ENCODE measurements at regions not wholly inside any gene's neighbourhood (a gene's known extent, or its start where the extent isn't known, plus 50 kb on each side); places are given as distances from the start of the nearest gene placed in this dataset.

GRCh38 chr13:80059789-80060188 lies 281.1 kb downstream of the SPRY2 start:
- no peak for TF ChIP-seq SIN3A (IDR thresholded peaks at IDR 0.05; ENCODE audit: borderline replicate concordance, insufficient read depth, low read length)
- no peak for TF ChIP-seq FOXP2 (optimal IDR thresholded peaks at IDR 0.05; ENCODE audit: borderline replicate concordance, extremely low read depth, extremely low read length, insufficient read depth)
- TF ChIP-seq TAF1 (IDR thresholded peaks at IDR 0.05; ENCODE audit: borderline replicate concordance, insufficient read depth, low read length) = no peak
- TF ChIP-seq REST (IDR thresholded peaks at IDR 0.05; ENCODE audit: insufficient read depth in 1 of 2, low read depth in 2 of 2, low read length in 2 of 2) = no peak
- no peak for TF ChIP-seq POLR2AphosphoS5 (IDR thresholded peaks at IDR 0.05; ENCODE audit: low read depth, low read length)

GRCh38 chr13:80058626-80059025 lies 282.3 kb downstream of the SPRY2 start:
- TF ChIP-seq POLR2AphosphoS5 (IDR thresholded peaks at IDR 0.05; ENCODE audit: low read depth, low read length) = no peak
- TF ChIP-seq REST (IDR thresholded peaks at IDR 0.05; ENCODE audit: insufficient read depth in 1 of 2, low read depth in 2 of 2, low read length in 2 of 2) = no peak
- no peak for TF ChIP-seq SIN3A (IDR thresholded peaks at IDR 0.05; ENCODE audit: borderline replicate concordance, insufficient read depth, low read length)
- TF ChIP-seq TAF1 (IDR thresholded peaks at IDR 0.05; ENCODE audit: borderline replicate concordance, insufficient read depth, low read length) = no peak
- TF ChIP-seq FOXP2 (optimal IDR thresholded peaks at IDR 0.05; ENCODE audit: borderline replicate concordance, extremely low read depth, extremely low read length, insufficient read depth) = no peak

GRCh38 chr13:80055847-80056246 lies 285.1 kb downstream of the SPRY2 start:
- no peak for TF ChIP-seq FOXP2 (optimal IDR thresholded peaks at IDR 0.05; ENCODE audit: borderline replicate concordance, extremely low read depth, extremely low read length, insufficient read depth)
- no peak for TF ChIP-seq POLR2AphosphoS5 (IDR thresholded peaks at IDR 0.05; ENCODE audit: low read depth, low read length)
- no peak for TF ChIP-seq SIN3A (IDR thresholded peaks at IDR 0.05; ENCODE audit: borderline replicate concordance, insufficient read depth, low read length)
- TF ChIP-seq TAF1 (IDR thresholded peaks at IDR 0.05; ENCODE audit: borderline replicate concordance, insufficient read depth, low read length) = no peak
- TF ChIP-seq REST (IDR thresholded peaks at IDR 0.05; ENCODE audit: insufficient read depth in 1 of 2, low read depth in 2 of 2, low read length in 2 of 2) = no peak

- no peak for TF ChIP-seq POLR2AphosphoS5 (IDR thresholded peaks at IDR 0.05; ENCODE audit: low read depth, low read length)
- no peak for TF ChIP-seq SIN3A (IDR thresholded peaks at IDR 0.05; ENCODE audit: borderline replicate concordance, insufficient read depth, low read length)
- no peak for TF ChIP-seq FOXP2 (optimal IDR thresholded peaks at IDR 0.05; ENCODE audit: borderline replicate concordance, extremely low read depth, extremely low read length, insufficient read depth)
- TF ChIP-seq REST (IDR thresholded peaks at IDR 0.05; ENCODE audit: insufficient read depth in 1 of 2, low read depth in 2 of 2, low read length in 2 of 2) = no peak
Measured at GRCh38 chr13:80054806-80055205, 286.1 kb downstream of the SPRY2 start.

GRCh38 chr13:80052286-80052685 lies 288.6 kb downstream of the SPRY2 start:
- TF ChIP-seq TAF1 (IDR thresholded peaks at IDR 0.05; ENCODE audit: borderline replicate concordance, insufficient read depth, low read length) = no peak
- no peak for TF ChIP-seq POLR2AphosphoS5 (IDR thresholded peaks at IDR 0.05; ENCODE audit: low read depth, low read length)
- TF ChIP-seq REST (IDR thresholded peaks at IDR 0.05; ENCODE audit: insufficient read depth in 1 of 2, low read depth in 2 of 2, low read length in 2 of 2) = no peak

Data from PFSK-1 (cell line).